GM21723 (cell line): ENCODE measurements at regions not wholly inside any gene's neighbourhood (a gene's known extent, or its start where the extent isn't known, plus 50 kb on each side); places are given as distances from the start of the nearest gene placed in this dataset.
"Not testable (repeated sequence)": the region's sequence is repeated elsewhere in the genome, so short reads cannot be mapped to it uniquely, and the experiment has no call there.

Source experiments
- ATAC-seq: cut with Tn5 transposase; IDR thresholded peaks from one replicate; pipeline ENCODE4 v1.9.1; 2021; ENCODE audit warnings: mild to moderate bottlenecking, moderate library complexity; ENCODE audit not compliant: unreplicated experiment

- ATAC-seq = no peak
These were observed 94.9 kb upstream of the SKAP2 start for GRCh38 chr7:26959290-26959689.

- ATAC-seq = no peak
These were observed 94.4 kb upstream of the SKAP2 start for GRCh38 chr7:26958834-26959233.

DNA sequence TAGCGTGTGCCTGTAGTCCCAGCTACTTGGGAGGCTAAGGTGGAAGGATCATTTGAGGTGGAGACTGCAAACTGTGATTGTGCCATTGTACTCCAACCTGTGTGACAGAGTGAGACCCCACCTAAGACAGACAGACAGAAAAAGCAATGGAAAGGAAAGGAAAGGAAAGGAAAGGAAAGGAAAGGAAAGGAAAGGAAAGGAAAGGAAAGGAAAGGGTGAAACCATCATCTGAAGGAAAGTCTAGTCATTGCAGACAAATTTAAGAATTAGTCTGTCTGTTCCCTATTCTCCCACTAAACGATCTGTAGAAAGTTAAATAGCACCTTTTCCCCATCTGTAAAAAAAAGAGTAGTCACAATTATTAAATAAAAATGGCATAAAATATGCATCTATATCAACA lies 91.1 kb upstream of the SKAP2 start:
- ATAC-seq = no peak

DNA sequence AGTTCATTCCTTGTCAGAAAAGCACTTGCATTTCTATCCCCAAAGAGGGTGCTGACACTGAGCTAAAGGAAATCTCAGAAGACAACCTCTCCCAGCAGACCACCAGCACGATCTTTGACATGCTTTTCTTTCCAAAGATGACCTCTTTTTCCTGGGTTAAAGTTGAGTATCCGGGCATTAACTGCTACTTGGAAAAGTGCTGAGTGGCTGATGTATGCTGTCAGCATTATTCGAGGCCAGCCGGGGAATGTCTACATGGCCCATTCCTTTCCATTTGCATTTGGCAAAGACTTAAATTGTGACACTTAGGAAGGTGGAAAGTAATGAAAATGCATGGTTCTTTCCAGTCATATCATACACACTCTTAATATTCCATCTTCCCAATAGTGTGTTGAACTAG lies 90.6 kb upstream of the SKAP2 start:
- ATAC-seq = no peak

DNA sequence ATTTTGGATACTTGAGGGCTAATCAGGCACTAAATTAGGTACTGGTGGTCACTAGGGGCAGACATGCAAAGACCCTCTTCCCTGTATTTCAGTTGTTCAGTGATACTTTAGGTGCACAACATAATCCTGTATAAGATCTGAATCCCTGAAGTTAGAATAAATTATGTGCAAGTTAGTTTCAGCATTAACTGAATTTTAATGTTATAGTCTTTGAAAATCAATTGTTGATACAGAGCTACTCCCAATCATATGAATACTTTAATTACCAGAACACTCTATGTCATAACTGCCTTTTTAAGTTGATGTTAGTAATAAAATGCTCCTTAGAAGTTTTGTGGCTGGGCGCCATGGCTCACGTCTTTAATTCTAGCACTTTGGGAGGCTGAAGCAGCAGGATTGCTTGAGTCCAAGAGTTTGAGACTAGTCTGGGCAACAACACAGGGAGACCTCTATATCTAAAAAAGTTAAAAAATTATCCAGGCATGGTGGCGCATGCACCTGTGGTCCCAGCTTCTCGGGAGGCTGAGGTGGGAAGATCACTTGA lies 87.1 kb upstream of the SKAP2 start:
- ATAC-seq = no peak

DNA sequence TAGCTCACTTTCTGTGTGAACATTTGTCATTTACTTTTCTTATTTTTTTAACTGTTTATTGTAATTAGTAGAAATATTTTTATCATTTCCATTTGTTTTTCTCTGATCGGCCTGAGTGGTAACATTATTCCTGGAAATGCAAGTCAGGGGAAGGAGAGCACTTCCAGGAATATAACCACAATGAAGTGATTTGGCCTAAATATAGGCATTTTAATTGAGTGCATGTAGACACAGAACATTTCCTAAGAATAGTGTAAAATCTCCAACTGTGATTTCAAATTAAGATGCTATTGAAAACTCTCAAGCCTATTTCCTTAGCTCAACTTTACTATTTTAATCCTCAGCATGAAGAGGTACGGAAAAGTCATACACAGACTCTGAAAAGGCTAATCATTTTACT lies 86.5 kb upstream of the SKAP2 start:
- no peak for ATAC-seq

- ATAC-seq = no peak
These were observed 84.9 kb upstream of the SKAP2 start for GRCh38 chr7:26949319-26949718.

GRCh38 chr7:26948617-26949118 lies 84.3 kb upstream of the SKAP2 start:
- no peak for ATAC-seq

DNA sequence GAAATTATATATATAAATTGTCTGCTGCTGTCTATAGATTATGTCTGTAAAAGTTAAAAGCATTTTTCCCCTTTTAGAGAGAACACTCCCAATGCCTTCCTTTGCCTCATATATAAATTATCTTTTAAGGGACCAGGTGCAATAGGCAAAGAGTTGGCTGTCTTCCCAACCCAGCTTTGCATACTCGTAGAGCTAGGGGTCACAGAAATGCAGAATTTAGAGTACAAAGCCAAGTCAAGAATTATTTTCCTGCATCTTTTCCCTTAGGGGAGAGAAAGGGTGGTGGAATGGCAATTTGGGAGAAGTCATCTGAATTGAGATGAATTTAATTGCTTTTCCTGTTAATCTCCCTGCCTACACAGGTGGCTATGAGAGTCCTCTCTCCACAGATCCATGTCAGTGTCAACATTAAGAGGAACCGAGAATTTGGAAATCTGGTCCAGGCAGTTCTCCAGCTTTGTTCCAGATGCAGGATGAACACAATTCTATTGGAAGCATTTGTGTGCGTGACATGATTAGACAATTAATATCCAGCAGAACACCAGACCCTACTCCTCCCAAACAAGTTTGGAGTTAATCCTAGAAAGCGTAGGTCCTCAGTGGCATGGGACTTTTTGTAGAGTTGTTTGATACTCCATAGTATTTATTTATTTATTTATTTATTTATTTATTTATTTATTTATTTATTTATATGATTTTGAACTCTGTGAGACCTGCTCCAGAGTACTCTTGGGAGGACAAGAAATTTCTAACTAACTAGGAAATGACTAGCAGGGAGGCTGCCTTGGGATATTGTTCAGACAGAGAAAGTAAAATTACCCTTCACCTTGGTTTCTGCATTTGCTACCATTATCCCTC lies 80.3 kb upstream of the SKAP2 start:
- no peak for ATAC-seq

GRCh38 chr7:26937939-26938623 lies 73.7 kb upstream of the SKAP2 start:
- no peak for ATAC-seq

GRCh38 chr7:26937306-26937705 lies 72.9 kb upstream of the SKAP2 start:
- ATAC-seq = no peak

DNA sequence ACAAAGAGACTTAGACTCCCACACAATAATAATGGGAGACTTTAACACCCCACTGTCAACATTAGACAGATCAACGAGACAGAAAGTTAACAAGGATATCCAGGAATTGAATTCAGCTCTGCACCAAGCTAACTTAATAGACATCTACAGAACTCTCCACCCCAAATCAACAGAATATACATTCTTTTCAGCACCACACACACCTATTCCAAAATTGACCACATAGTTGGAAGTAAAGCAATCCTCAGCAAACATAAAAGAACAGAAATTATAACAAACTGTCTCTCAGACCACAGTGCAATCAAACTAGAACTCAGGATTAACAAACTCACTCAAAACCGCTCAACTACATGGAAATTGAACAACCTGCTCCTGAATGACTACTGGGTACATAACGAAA lies 68.2 kb upstream of the SKAP2 start:
- ATAC-seq = not testable (repeated sequence)

- no peak for ATAC-seq
These were observed 66.5 kb upstream of the SKAP2 start for GRCh38 chr7:26930845-26931244.

- no peak for ATAC-seq
These were observed 65.8 kb upstream of the SKAP2 start for GRCh38 chr7:26930201-26930600.

- ATAC-seq = no peak
These were observed 64.4 kb upstream of the SKAP2 start for GRCh38 chr7:26928703-26929347.

DNA sequence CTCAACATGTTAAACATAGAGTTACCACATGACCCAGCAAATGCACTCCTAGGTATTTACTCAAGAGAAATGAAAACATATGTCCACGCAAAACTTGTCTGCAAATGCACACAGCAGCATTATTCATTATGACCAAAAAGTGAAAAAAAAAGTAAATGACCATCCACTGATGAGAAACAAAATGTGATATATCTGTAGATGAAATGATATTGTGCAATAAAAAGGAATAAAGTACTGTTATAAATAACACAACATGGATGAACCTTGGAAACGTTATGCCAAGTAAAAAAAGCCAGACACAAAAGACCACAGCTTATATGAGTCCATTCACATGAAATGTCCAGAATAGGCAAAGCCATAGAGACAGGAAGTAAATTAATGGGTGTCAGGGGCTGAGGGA lies 61.4 kb upstream of the SKAP2 start:
- ATAC-seq = no peak

DNA sequence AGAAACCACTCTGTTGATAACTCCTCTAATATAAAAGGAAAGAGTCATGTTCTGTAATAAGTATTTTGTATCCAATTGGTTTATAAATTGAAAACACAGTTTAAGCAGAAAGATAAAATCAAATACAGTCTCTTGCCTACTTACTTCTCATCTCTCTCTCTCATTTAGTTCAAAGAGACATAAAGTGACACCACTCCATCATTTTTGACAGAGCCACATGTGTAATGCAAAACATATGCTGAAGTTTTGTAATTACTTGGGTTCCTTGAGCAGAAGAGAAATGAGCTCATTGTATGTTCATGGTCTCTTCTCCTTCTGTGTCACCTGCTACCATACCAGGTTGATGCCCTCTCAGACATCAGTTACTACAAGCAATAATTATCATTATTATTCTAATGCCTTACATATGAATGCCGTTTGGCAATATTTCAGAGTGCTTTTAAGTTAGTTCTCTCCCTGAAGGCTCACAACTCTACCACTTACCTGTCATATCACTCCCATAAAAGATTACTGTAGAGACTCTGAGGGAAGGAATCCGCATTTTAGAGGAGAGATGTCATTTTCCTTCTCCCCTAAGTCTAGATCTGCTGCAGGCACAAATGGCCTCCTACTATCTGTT lies 59.9 kb upstream of the SKAP2 start:
- ATAC-seq = no peak

DNA sequence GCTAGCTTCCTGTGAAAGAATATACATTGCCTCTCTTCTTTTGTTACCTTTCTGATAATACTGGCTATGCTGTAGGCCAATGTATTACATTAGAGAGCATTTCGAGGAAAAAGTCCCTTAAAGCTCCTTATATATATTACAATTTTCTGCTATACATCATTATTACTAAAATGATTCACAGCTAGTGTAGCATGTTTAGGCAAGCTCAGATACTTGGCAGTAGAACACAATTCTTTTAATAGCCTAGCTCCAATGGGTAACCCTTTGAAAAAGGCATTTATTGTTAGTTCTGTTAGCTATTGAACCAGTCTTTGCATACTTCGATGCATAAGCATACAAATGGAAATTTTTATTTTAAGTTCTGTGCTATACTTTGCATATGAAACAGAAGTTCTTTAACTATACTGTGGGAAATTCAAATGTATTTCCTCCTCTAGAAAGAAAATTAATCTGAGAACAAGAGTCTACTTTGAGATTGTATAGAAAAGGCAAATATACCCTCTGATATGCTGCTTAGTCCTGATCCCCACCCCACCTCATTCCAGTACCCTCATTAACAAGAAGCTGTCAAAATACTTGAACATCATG lies 55.6 kb upstream of the SKAP2 start:
- no peak for ATAC-seq

DNA sequence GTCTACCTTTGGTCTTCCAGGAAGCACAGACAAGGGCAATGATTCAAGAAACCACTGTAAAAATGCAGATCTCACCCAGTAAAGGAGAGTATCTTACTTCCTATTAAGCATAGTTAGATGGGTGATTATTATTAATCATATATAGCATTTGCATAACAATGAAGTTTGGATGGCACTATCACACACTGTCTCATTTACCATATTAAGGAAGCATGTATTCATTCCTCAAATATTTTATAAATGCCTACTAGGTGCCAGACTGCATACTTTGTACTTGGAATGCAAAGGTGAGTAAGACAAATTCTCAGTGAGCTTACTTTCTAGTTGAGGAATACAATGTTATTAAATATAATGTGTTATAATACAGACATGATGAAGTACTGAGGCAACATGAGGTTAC lies 53.9 kb upstream of the SKAP2 start:
- ATAC-seq = no peak

DNA sequence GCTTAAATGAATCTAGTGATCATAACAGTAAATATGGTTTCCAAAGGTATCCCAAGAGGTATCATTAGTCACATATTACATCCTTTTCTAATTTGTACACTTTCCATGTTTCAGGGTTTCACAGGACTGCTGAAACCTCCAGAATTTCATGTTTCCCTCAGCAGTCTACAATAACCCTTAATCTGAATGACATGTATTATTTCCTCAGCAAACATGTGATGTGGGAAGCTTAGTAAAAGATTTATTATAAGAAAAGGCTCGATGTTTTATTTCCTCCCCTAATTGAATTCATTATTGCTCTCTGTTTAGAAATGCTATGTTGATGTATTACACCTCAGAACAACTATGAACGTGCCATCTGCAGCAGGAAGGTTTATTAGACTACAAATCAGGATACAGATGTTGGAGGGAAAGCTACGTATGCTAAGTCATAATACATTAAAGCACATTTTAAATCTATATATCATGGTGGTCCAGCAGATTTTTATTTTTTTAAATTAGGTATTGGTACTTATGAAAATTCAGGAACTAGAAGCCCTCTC lies 52.5 kb upstream of the SKAP2 start:
- no peak for ATAC-seq
